ENCODE measurements at regions not wholly inside any gene's neighbourhood (a gene's known extent, or its start where the extent isn't known, plus 50 kb on each side); places are given as distances from the start of the nearest gene placed in this dataset.

- Mint-ChIP-seq H3K27ac (no peak overlapping the region), H3K4me3 (no peak overlapping the region), H3K36me3 (ENCODE audit: low read depth) (peaks cover 8% of the 10 kb centered on the region), H3K9me3 (peaks cover 21% of the 10 kb centered on the region), H3K4me1 (ENCODE audit: low read depth) (no peaks in the 10 kb centered on the region), H3K27me3 (ENCODE audit: low read depth) (no peaks in the 10 kb centered on the region)
- no peak for DNase-seq (ENCODE audit: low spot score)
Measured at GRCh38 chr4:177128306-177128705, 181.4 kb upstream of the NEIL3 start.

DNA sequence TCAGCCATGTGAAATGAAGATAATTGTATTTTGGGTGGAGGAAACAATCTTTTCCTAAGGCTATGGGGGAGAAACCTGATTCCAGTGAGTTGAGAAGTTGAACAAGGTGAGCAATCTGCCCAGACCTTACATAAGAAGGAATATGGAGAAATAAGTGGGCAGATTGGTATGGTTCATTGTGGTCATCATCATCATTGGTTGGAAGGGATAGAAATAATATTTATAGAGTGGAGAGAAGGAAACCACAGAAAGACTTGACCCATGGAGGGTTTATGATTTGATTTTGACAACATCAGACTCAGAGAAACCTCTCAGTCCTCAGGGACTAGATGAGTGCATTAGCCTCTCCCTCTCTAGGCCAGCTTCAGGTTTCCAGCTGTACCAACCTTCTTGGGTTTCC lies 177.9 kb upstream of the NEIL3 start:
- H3K9me3 Mint-ChIP-seq = peaks cover 21% of the 10 kb centered on the region
- no peak overlapping the region for H3K27ac Mint-ChIP-seq
- no peak overlapping the region for H3K4me3 Mint-ChIP-seq
- no peak for DNase-seq (ENCODE audit: low spot score)
- no peaks in the 10 kb centered on the region for H3K4me1 Mint-ChIP-seq (ENCODE audit: low read depth)
- peaks cover 11% of the 10 kb centered on the region for H3K36me3 Mint-ChIP-seq (ENCODE audit: low read depth)
- no peaks in the 10 kb centered on the region for H3K27me3 Mint-ChIP-seq (ENCODE audit: low read depth)

- H3K4me1 Mint-ChIP-seq (ENCODE audit: low read depth) = peaks cover 3% of the 10 kb centered on the region
- no peak overlapping the region for H3K27ac Mint-ChIP-seq
- no peak for DNase-seq (ENCODE audit: low spot score)
- H3K9me3 Mint-ChIP-seq = no peaks in the 10 kb centered on the region
- no peak overlapping the region for H3K4me3 Mint-ChIP-seq
- peaks cover 11% of the 10 kb centered on the region for H3K36me3 Mint-ChIP-seq (ENCODE audit: low read depth)
- no peaks in the 10 kb centered on the region for H3K27me3 Mint-ChIP-seq (ENCODE audit: low read depth)
Measured at GRCh38 chr4:177147668-177148067, 162.0 kb upstream of the NEIL3 start.

- Mint-ChIP-seq H3K27me3 (ENCODE audit: low read depth) (no peaks in the 10 kb centered on the region), H3K9me3 (no peaks in the 10 kb centered on the region)
Measured at GRCh38 chr4:177155454-177155853, 154.2 kb upstream of the NEIL3 start.

GRCh38 chr4:177159600-177159999 lies 150.1 kb upstream of the NEIL3 start:
- H3K4me1 Mint-ChIP-seq (ENCODE audit: low read depth) = peaks cover 7% of the 10 kb centered on the region
- H3K36me3 Mint-ChIP-seq (ENCODE audit: low read depth) = no peaks in the 10 kb centered on the region
- no peaks in the 10 kb centered on the region for H3K27me3 Mint-ChIP-seq (ENCODE audit: low read depth)
- DNase-seq (ENCODE audit: low spot score) = no peak
- no peak overlapping the region for H3K4me3 Mint-ChIP-seq
- H3K9me3 Mint-ChIP-seq = no peaks in the 10 kb centered on the region
- H3K27ac Mint-ChIP-seq = no peak overlapping the region

More at GRCh38 chr4:177155454-177155853, 154.2 kb upstream of the NEIL3 start:
- Mint-ChIP-seq H3K36me3 (ENCODE audit: low read depth) (no peaks in the 10 kb centered on the region), H3K4me3 (no peak overlapping the region), H3K27ac (no peak overlapping the region), H3K4me1 (ENCODE audit: low read depth) (no peaks in the 10 kb centered on the region)
- DNase-seq (ENCODE audit: low spot score) = no peak

GRCh38 chr4:177161781-177162180 lies 147.9 kb upstream of the NEIL3 start:
- Mint-ChIP-seq H3K4me3 (no peak overlapping the region), H3K36me3 (ENCODE audit: low read depth) (no peaks in the 10 kb centered on the region), H3K4me1 (ENCODE audit: low read depth) (peaks cover 7% of the 10 kb centered on the region), H3K27me3 (ENCODE audit: low read depth) (no peaks in the 10 kb centered on the region), H3K27ac (no peak overlapping the region), H3K9me3 (no peaks in the 10 kb centered on the region)
- DNase-seq (ENCODE audit: low spot score) = no peak

GRCh38 chr4:177163532-177163931 lies 146.1 kb upstream of the NEIL3 start:
- H3K27ac Mint-ChIP-seq = no peak overlapping the region
- H3K36me3 Mint-ChIP-seq (ENCODE audit: low read depth) = no peaks in the 10 kb centered on the region
- H3K27me3 Mint-ChIP-seq (ENCODE audit: low read depth) = no peaks in the 10 kb centered on the region
- H3K4me1 Mint-ChIP-seq (ENCODE audit: low read depth) = peaks cover 7% of the 10 kb centered on the region
- no peak overlapping the region for H3K4me3 Mint-ChIP-seq
- DNase-seq (ENCODE audit: low spot score) = no peak
- H3K9me3 Mint-ChIP-seq = no peaks in the 10 kb centered on the region

DNA sequence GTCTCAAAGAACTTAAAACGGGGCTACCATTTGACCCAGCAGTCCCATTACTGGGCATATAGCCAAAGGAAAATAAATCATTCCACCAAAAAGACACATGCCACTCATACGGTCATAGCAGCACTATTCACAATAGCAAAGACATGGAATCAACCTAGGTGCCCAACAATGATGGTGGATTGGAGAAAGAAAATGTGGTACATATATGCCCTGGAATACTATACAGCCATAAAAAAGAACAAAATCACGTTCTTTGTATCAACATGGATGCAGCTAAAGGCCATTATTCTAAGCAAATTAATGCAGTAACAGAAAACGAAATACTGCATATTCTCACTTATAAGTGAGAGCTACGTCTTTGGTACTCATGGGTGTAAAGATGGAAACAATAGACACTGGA lies 138.1 kb upstream of the NEIL3 start:
- H3K27me3 Mint-ChIP-seq (ENCODE audit: low read depth) = no peaks in the 10 kb centered on the region
- no peak overlapping the region for H3K27ac Mint-ChIP-seq
- no peaks in the 10 kb centered on the region for H3K36me3 Mint-ChIP-seq (ENCODE audit: low read depth)
- H3K4me1 Mint-ChIP-seq (ENCODE audit: low read depth) = no peaks in the 10 kb centered on the region
- no peaks in the 10 kb centered on the region for H3K9me3 Mint-ChIP-seq
- no peak for DNase-seq (ENCODE audit: low spot score)
- no peak overlapping the region for H3K4me3 Mint-ChIP-seq

GRCh38 chr4:177175473-177175872 lies 134.2 kb upstream of the NEIL3 start:
- Mint-ChIP-seq H3K4me1 (ENCODE audit: low read depth) (no peaks in the 10 kb centered on the region), H3K36me3 (ENCODE audit: low read depth) (no peaks in the 10 kb centered on the region), H3K27me3 (ENCODE audit: low read depth) (no peaks in the 10 kb centered on the region), H3K4me3 (no peak overlapping the region), H3K9me3 (no peaks in the 10 kb centered on the region), H3K27ac (no peak overlapping the region)
- no peak for DNase-seq (ENCODE audit: low spot score)

DNA sequence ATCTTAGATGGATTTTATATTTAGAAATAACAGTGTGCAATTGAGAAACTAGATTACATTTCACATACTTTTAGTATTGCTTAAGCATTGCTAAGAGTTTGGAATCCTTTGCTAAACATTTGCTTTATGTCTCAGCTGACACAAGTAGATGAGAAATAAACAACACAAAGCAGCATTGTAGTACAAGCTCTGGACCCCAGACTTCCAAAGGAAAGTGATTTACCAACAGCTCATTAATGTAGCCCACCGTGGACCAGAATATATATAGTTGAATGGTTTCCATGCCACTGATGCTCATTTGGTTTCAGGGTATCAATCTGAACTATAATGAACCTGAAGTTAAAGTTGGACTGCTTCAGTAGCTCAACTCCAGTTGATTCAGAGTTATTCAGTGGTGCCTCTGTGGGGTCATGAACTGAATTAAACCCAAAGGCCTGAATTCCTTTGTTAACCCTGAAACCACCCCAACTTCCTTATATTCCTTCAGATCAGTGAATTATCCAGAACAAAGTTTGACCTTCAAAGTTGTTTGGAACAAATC lies 132.1 kb upstream of the NEIL3 start:
- H3K36me3 Mint-ChIP-seq (ENCODE audit: low read depth) = no peaks in the 10 kb centered on the region
- no peaks in the 10 kb centered on the region for H3K4me1 Mint-ChIP-seq (ENCODE audit: low read depth)
- DNase-seq (ENCODE audit: low spot score) = no peak
- H3K27me3 Mint-ChIP-seq (ENCODE audit: low read depth) = no peaks in the 10 kb centered on the region
- H3K27ac Mint-ChIP-seq = no peak overlapping the region
- no peak overlapping the region for H3K4me3 Mint-ChIP-seq
- no peaks in the 10 kb centered on the region for H3K9me3 Mint-ChIP-seq

GRCh38 chr4:177178246-177178645 lies 131.4 kb upstream of the NEIL3 start:
- Mint-ChIP-seq H3K4me3 (no peak overlapping the region), H3K36me3 (ENCODE audit: low read depth) (no peaks in the 10 kb centered on the region), H3K9me3 (no peaks in the 10 kb centered on the region), H3K27me3 (ENCODE audit: low read depth) (no peaks in the 10 kb centered on the region), H3K27ac (no peak overlapping the region), H3K4me1 (ENCODE audit: low read depth) (no peaks in the 10 kb centered on the region)
- DNase-seq (ENCODE audit: low spot score) = no peak

- no peak overlapping the region for H3K27ac Mint-ChIP-seq
- H3K27me3 Mint-ChIP-seq (ENCODE audit: low read depth) = no peaks in the 10 kb centered on the region
- DNase-seq (ENCODE audit: low spot score) = no peak
- H3K4me3 Mint-ChIP-seq = no peak overlapping the region
- no peaks in the 10 kb centered on the region for H3K36me3 Mint-ChIP-seq (ENCODE audit: low read depth)
- H3K4me1 Mint-ChIP-seq (ENCODE audit: low read depth) = peaks cover 13% of the 10 kb centered on the region
- H3K9me3 Mint-ChIP-seq = no peaks in the 10 kb centered on the region
Measured at GRCh38 chr4:177182166-177182565, 127.5 kb upstream of the NEIL3 start.

DNA sequence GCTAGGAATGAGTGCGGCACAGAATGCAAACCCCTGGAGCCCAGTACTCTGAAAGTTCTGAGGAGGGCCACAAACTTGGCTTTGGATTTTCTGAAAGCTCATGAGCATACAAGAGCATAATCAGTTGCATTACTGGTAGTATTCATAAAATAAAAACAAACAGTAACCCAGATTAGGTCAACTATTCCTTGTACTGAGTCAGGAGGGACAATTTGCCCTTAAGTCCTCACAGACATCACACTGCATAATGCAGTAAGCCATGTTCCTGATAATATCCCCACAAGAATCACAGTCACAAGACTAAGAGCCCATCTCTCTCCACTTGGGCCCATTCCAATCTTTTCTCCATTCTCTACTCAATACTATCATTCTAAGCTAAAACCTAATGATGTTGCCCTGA lies 126.9 kb upstream of the NEIL3 start:
- Mint-ChIP-seq H3K9me3 (no peaks in the 10 kb centered on the region), H3K4me1 (ENCODE audit: low read depth) (peaks cover 13% of the 10 kb centered on the region), H3K27ac (no peak overlapping the region), H3K27me3 (ENCODE audit: low read depth) (no peaks in the 10 kb centered on the region), H3K4me3 (no peak overlapping the region), H3K36me3 (ENCODE audit: low read depth) (no peaks in the 10 kb centered on the region)
- no peak for DNase-seq (ENCODE audit: low spot score)

- H3K27me3 Mint-ChIP-seq (ENCODE audit: low read depth) = no peaks in the 10 kb centered on the region
- DNase-seq (ENCODE audit: low spot score) = no peak
- peaks cover 13% of the 10 kb centered on the region for H3K4me1 Mint-ChIP-seq (ENCODE audit: low read depth)
- H3K27ac Mint-ChIP-seq = no peak overlapping the region
- no peaks in the 10 kb centered on the region for H3K9me3 Mint-ChIP-seq
- peaks cover 3% of the 10 kb centered on the region for H3K36me3 Mint-ChIP-seq (ENCODE audit: low read depth)
- peak overlapping the region; percentile 2 for H3K4me3 Mint-ChIP-seq
Measured at GRCh38 chr4:177185151-177185550, 124.5 kb upstream of the NEIL3 start.

GRCh38 chr4:177185579-177185978 lies 124.1 kb upstream of the NEIL3 start:
- H3K4me3 Mint-ChIP-seq = no peak overlapping the region
- no peaks in the 10 kb centered on the region for H3K9me3 Mint-ChIP-seq
- no peak for DNase-seq (ENCODE audit: low spot score)
- H3K27ac Mint-ChIP-seq = no peak overlapping the region
- H3K36me3 Mint-ChIP-seq (ENCODE audit: low read depth) = peaks cover 3% of the 10 kb centered on the region
- no peaks in the 10 kb centered on the region for H3K27me3 Mint-ChIP-seq (ENCODE audit: low read depth)
- peaks cover 13% of the 10 kb centered on the region for H3K4me1 Mint-ChIP-seq (ENCODE audit: low read depth)
